ENCODE measurements at regions not wholly inside any gene's neighbourhood (a gene's known extent, or its start where the extent isn't known, plus 50 kb on each side); places are given as distances from the start of the nearest gene placed in this dataset.

DNA sequence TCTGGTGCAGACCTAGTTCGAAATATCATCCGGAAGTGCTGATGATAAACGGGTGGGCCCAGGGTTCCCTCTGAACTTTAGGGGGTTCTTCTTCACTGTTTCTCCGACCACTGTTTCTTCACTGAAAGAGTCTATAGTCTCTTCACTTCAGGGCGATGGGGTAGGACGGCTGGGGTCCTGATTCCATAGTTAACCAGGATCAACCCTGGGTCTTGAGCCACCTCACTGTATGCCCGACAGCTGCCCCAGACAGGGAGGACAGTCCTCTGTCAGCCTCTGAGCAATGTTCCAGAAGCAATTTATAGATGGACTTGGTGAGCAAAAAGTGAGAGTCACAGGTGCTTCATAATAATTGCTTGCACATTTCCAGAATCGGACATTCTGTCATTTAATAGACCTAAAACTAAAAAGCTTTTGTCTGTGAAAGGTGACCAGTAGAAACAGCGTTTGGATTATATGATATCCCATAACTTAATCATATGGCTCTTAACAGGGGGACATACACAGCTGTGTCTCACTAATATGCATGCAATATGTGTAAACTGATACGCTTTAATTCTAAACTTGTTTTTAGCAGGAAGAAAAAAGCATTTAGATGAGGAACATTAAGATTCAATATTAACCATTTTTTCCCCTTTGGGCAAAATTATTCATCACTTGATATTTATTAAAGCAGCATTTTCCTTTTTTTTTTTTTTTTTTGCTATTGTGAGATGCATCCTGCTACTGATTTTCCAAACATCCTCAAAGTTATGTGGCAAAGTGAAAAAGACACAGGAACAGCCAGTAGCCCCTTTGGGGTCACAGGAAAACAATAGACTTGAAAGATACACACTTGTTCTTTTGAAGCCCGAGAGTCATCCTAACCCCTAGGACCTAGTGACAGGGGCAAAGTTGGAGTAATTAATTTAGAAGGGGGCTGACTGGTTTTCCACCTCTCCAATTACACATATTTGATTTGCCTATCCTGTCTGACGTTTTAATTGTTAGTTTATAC lies 277.0 kb downstream of the ZNF536 start:
- no peak overlapping the region for H3K4me3 ChIP-seq (ENCODE audit: low read depth, low read length)
- TF ChIP-seq, protein P1, sequence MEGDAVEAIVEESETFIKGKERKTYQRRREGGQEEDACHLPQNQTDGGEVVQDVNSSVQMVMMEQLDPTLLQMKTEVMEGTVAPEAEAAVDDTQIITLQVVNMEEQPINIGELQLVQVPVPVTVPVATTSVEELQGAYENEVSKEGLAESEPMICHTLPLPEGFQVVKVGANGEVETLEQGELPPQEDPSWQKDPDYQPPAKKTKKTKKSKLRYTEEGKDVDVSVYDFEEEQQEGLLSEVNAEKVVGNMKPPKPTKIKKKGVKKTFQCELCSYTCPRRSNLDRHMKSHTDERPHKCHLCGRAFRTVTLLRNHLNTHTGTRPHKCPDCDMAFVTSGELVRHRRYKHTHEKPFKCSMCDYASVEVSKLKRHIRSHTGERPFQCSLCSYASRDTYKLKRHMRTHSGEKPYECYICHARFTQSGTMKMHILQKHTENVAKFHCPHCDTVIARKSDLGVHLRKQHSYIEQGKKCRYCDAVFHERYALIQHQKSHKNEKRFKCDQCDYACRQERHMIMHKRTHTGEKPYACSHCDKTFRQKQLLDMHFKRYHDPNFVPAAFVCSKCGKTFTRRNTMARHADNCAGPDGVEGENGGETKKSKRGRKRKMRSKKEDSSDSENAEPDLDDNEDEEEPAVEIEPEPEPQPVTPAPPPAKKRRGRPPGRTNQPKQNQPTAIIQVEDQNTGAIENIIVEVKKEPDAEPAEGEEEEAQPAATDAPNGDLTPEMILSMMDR (conservative IDR thresholded peaks at IDR 0.05; ENCODE audit: low read depth, low read length) = no peak
- DNase-seq (ENCODE audit: low read depth) = no peak

DNA sequence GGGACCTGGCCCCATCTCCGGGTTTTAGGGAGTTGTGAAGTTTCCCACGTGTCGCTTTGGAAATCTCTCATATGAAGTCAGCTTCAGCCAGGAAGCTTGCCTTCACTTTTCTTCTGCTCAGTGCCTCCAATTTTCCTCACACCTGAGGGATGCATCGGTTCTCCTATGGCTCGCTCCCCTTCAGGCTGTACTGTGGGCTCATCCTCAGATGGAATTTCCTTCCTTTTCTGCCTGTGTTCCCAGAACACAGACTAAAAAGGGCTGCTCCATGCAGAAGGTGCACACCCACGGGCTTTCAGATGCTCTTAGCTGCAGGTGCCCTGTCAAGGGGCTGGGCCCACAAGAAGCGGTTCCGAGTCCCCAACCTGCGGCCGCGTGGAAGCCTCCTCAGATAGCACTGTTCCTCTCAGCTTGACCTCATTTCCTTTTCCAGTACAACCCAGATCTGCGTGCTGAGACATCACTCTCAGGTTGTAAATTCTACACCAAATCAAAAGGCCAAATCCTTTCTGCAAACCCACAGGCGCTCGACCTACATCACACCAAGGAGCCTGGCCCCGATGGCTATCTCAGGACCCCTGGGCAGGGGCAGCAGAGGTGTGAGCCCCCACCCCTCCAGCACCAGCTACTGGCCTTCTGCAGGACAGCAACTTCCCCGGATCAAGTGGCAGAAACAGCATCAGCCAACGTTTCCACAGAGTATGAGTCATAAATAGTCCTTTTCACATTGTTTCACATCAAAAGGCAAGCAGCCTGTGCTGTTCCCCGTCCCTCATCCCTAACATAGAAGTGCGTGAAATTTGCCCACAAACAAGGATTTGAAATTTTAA lies 275.9 kb downstream of the ZNF536 start:
- H3K4me3 ChIP-seq (ENCODE audit: low read depth, low read length) = no peak overlapping the region
- peak; percentile 13 for DNase-seq (ENCODE audit: low read depth)
- TF ChIP-seq, protein P1 (conservative IDR thresholded peaks at IDR 0.05; ENCODE audit: low read depth, low read length) = peak; percentile 9

DNA sequence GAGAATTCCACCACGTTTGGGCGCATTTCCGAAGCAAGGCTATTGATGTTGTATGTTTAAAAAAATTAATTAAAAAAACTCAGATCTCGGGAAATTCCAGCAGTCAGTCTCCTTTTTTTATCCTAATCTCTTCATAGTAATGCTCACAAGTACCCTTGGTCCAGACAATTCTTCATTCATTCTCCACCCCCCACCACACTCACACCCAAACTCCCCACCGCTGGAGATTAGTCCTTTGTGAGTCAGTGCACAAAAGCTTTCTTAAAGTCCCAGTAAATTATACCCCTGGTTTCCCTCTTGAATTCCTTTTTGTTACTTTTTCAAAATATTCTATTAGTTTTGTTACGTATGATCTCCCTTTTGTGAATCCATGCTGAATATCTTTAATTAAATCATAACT lies 274.6 kb downstream of the ZNF536 start:
- TF ChIP-seq, protein P1 (conservative IDR thresholded peaks at IDR 0.05; ENCODE audit: low read depth, low read length) = no peak
- no peak for DNase-seq (ENCODE audit: low read depth)
- no peak overlapping the region for H3K4me3 ChIP-seq (ENCODE audit: low read depth, low read length)

DNA sequence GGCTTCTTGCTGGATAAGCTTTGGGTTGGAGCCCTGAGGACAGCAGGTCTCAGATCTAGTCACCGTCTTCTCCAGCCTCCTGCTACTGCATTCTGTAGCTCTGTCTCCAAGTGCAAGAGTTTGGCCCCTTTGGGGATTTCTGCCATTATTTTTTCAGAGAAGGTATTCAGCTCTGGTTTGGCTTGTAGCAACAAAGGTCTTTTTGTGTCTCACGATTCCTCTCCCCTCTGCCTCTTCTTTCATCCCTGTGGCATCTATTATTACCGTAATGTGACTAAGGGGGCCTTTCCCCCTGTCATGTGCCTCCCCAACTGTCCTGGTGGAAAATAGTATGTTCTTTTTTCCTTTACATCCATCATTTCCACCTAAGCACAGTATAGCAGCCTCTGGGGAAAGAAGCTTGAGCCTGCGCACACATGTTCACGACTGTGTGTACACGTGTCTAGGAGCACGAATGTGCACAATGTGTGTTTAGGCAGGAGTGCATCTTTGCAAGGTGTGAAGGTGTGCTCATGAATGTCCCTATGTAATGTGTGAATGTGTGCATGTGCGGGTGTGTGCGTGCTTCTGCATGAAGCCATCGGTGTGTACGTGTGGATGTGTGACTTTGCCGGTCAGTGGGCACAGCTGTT lies 273.9 kb downstream of the ZNF536 start:
- no peak overlapping the region for H3K4me3 ChIP-seq (ENCODE audit: low read depth, low read length)
- TF ChIP-seq, protein P1 (conservative IDR thresholded peaks at IDR 0.05; ENCODE audit: low read depth, low read length) = no peak
- no peak for DNase-seq (ENCODE audit: low read depth)

DNA sequence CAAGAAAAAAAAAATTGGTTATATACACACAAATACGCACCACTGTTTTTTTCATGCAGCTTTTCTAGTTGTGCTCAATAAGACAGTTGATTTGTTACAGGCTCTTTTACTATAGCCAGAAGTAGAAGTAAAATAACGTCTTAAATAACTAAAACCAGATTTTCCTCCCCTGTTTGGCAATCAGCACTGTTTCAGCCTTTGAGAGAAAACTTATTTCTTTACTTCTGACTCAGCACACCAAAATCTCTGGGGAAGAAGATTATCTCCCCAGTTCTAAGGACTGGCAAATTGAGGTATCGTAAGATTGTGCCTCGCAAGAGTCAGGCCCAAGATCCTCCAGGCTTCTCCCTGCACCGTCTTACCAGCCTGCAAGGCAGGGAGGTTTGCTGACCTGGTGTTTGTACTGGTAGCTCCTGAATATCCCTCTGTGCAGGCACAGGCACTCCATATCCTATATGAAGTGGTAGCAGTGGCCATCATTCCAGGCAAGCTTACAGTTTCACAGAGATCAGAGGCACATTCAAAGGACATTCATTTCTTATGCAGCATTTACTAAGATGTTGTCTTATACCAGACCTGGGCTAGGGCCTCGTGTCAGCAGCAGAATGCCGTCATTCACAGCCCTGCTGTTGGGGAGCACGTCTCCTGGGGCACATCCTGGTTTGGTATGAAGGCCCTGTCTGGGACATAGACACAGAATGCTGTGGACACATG lies 268.2 kb downstream of the ZNF536 start:
- no peak for DNase-seq (ENCODE audit: low read depth)
- TF ChIP-seq, protein P1 (conservative IDR thresholded peaks at IDR 0.05; ENCODE audit: low read depth, low read length) = no peak
- H3K4me3 ChIP-seq (ENCODE audit: low read depth, low read length) = no peak overlapping the region

DNA sequence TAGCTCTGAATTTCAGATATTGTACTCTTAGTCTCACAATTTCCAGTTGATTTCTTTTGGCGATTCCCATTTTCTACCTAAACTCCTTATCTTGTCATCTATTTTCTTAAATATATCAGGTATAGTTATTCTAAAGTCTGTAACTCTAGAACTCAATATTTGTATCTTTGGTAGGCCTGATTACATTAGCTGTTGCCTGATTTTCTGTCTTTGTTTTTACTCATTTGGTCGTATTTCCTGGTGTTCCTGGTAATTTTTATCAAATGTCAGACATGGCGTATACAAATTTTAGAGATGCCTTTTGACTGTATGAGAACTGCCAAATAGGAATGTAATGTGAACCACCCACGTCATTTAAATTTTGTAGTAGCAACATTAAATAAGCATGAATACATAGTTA lies 266.7 kb downstream of the ZNF536 start:
- TF ChIP-seq, protein P1 (conservative IDR thresholded peaks at IDR 0.05; ENCODE audit: low read depth, low read length) = no peak
- no peak for DNase-seq (ENCODE audit: low read depth)
- H3K4me3 ChIP-seq (ENCODE audit: low read depth, low read length) = no peak overlapping the region

Data from choroid plexus epithelial cell (primary cell).